HG03066 (cell line): ENCODE measurements at regions not wholly inside any gene's neighbourhood (a gene's known extent, or its start where the extent isn't known, plus 50 kb on each side); places are given as distances from the start of the nearest gene placed in this dataset.

Experiments used
- ATAC-seq: cut with Tn5 transposase; IDR thresholded peaks from one replicate; pipeline ENCODE4 v1.9.1; 2021; ENCODE audit warnings: low read depth; ENCODE audit not compliant: unreplicated experiment

DNA sequence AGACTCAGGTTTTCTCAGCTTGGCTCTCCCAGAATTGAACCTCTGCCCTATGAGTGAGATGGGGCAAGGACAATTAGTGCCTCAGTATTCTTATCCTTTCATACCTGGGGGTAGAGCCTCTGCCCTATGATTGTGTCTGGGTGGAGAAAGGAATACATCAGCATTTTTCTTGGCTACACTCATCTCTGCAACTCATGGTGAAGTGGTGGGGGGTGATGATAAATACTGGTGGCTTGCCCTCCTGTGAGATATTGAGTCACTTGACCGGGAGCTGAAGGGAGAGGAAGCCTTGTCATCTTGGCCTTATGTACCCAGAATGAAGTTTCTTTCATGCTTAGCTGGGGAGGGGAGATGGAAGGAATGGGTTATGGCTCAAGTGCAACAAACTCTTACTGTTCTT, 71.3 kb upstream of the ENOX2 start:
- ATAC-seq, result no peak

GRCh38 chrX:130975947-130976346, 72.9 kb upstream of the ENOX2 start:
- peak; percentile 85 for ATAC-seq

GRCh38 chrX:130981836-130982235, 76.3 kb upstream of the ARHGAP36 start:
- no peak for ATAC-seq

DNA sequence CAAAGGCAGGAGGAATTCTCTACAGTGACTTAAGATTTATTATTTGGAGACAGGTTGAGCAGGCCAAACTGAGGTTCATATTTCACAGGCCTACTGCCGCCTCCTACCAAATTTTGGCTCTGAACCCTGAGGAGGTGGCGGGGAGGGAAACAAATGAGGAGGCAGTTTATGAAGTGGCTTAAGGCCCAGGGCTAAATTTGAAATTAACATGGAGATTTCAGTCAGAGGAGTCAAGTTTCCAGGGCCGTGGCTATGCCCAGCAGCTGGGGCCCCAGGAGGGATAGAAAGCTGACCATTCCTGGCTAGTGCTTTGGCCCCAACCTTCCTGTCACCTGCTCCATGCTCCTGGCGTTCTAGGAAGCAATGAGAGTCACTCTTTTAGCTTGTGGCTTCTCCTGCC, 73.4 kb upstream of the ARHGAP36 start:
- no peak for ATAC-seq

- ATAC-seq, result no peak
Observed at GRCh38 chrX:130987241-130987640, 70.9 kb upstream of the ARHGAP36 start.

GRCh38 chrX:130990723-130991122, 67.4 kb upstream of the ARHGAP36 start:
- no peak for ATAC-seq

DNA sequence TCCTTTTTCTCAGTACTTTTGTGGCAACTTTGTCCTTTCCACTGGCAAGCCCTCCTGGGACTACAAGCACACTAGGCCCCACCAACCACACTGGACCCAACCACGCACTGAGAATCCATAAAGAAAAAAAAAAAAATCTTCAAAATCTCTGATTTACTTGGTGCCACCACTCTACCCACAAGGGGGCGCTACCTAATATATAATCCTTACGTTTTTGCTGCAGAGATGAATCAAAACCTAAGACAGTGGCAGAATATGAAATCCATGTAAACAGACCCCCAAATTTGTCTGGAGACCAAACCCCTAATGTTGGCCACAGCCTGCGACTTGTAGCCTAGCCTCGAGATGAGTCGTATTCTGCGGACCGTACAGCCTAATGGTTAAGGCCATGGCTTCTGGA, 63.5 kb upstream of the ARHGAP36 start:
- no peak for ATAC-seq

DNA sequence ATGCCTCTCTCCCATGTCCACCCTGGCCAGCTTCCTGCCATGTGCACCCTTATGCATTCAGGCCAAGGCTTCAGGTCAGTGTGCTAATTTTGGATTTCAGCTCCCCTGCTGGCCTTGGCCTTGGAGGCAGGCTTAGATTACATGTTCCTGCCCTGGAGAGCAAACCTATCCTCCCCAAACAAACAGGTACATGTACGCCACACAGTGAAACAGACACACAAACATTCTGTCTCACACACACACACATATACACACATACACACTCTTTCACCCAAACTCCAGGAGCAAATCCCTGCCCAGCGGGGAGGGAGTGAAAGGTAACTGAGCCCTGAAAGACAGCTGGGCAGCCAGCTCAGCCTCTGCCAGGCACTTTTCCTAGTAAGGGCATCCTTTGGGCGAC, 62.7 kb upstream of the ARHGAP36 start:
- no peak for ATAC-seq

GRCh38 chrX:130997314-130997713, 60.8 kb upstream of the ARHGAP36 start:
- ATAC-seq, result no peak

GRCh38 chrX:130999360-130999759, 58.8 kb upstream of the ARHGAP36 start:
- ATAC-seq, result no peak
